Left lung (tissue), 4 donors: ENCODE measurements at regions not wholly inside any gene's neighbourhood (a gene's known extent, or its start where the extent isn't known, plus 50 kb on each side); places are given as distances from the start of the nearest gene placed in this dataset.
"Not testable (repeated sequence)": the region's sequence is repeated elsewhere in the genome, so short reads cannot be mapped to it uniquely, and the experiment has no call there.

Source experiments
- ATAC-seq: fragments of 200-7000 bp; cut with Tn5 transposase; one replicate; pipeline ENCODE4 v1.9.1; 2020; ENCODE audit warnings: moderate library complexity
- DNase-seq, 4 donors: peaks; one replicate each; pipeline ENCODE4 v3.0.0-alpha.2; 2013 to 2020
- H3K27ac ChIP-seq, 2 donors: fragments of 200-600 bp; sonication (generic) in 1 of 2; one replicate each; pipeline versions ENCODE4 v1.5.0 to v1.8.0; 2020 to 2021
- H3K27me3 ChIP-seq, 2 donors: fragments of 200-600 bp; sonication (generic) in 1 of 2; one replicate each; pipeline versions ENCODE4 v1.5.0 to v1.8.0; 2020 to 2021
- H3K36me3 ChIP-seq, 2 donors: fragments of 200-600 bp; sonication (generic) in 1 of 2; one replicate each; pipeline versions ENCODE4 v1.5.0 to v1.8.0; 2020 to 2021
- H3K4me1 ChIP-seq, 2 donors: fragments of 200-600 bp; one replicate each; pipeline ENCODE4 v1.8.0; 2021
- H3K4me3 ChIP-seq, 2 donors: fragments of 200-600 bp; sonication (generic) in 1 of 2; one replicate each; pipeline versions ENCODE4 v1.5.0 to v1.8.0; 2020 to 2021; ENCODE audit warnings: mild to moderate bottlenecking in 1 of 2
- H3K9me3 ChIP-seq, 2 donors: fragments of 200-600 bp; sonication (generic) in 1 of 2; one replicate each; pipeline versions ENCODE4 v1.5.0 to v1.8.0; 2020 to 2021
- intact Hi-C, 2 donors: fragments of 100-400 bp; cut with DNase I; formaldehyde crosslinking; loops; one replicate each; pipeline versions ENCODE4 v1.11.2 to v1.14.2; 2022
- TF ChIP-seq, protein P1 (sequence below), 2 donors: fragments of 200-600 bp; sonication (generic) in 1 of 2; IDR thresholded peaks; one replicate each; pipeline versions ENCODE4 v1.5.0 to v1.8.0; 2021; ENCODE audit warnings: antibody characterized with exemption in 2 of 2
- donor health status: DM: no; HTN: yes; CAD: no.
- donor health status: DM: no; HTN: no; CAD: no.

DNA sequence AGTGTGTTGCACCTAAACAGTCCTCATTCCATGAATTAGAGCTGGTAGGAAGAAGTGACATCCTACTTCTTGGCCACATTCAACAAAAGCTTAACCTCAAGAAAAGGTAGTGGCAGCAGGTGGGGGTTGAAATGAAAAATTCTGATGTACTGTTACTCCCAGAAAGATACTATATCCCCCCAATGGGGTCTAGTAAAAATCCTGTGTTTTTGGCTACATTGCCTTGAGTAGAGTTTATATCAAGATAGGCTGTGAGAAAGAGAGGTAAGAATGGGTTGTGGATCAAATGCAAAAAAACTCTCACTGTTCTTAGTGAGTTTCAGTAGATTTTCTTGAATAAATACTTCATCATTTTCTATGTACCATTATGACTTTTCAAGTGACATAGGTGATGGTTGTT lies 407.3 kb downstream of the KCNJ18 start:
- H3K27ac ChIP-seq, H3K4me1 ChIP-seq, H3K36me3 ChIP-seq, H3K9me3 ChIP-seq, H3K4me3 ChIP-seq, intact Hi-C loops, H3K27me3 ChIP-seq, ATAC-seq, DNase-seq: not testable (repeated sequence)

DNA sequence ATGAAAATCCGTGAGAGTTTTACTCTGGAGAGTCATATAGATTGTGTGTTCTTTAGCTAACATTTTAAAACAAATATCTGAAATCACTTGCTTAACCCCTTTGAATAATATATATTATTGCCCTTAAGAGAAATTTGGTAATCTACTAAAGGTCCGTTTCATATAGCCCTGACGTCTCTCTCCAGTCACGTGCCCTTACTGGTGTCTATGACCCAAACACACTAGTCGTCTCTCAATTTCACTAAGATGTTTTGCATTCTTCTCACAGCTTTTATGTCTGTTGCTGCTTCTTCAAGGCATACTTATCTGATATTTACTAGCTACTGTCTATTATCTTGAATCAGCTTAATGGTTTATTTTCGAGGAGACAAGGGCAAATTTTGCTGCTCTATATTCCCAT lies 409.9 kb downstream of the KCNJ18 start:
- no peak overlapping the region for H3K27ac ChIP-seq
- TF ChIP-seq, protein P1, sequence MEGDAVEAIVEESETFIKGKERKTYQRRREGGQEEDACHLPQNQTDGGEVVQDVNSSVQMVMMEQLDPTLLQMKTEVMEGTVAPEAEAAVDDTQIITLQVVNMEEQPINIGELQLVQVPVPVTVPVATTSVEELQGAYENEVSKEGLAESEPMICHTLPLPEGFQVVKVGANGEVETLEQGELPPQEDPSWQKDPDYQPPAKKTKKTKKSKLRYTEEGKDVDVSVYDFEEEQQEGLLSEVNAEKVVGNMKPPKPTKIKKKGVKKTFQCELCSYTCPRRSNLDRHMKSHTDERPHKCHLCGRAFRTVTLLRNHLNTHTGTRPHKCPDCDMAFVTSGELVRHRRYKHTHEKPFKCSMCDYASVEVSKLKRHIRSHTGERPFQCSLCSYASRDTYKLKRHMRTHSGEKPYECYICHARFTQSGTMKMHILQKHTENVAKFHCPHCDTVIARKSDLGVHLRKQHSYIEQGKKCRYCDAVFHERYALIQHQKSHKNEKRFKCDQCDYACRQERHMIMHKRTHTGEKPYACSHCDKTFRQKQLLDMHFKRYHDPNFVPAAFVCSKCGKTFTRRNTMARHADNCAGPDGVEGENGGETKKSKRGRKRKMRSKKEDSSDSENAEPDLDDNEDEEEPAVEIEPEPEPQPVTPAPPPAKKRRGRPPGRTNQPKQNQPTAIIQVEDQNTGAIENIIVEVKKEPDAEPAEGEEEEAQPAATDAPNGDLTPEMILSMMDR (IDR thresholded peaks at IDR 0.05) = no peak
- H3K4me1 ChIP-seq = no peaks in the 10 kb centered on the region
- no peaks in the 10 kb centered on the region for H3K36me3 ChIP-seq
- DNase-seq (no peak), ATAC-seq (no peak)
- no peaks in the 10 kb centered on the region for H3K27me3 ChIP-seq
- no peak overlapping the region for H3K4me3 ChIP-seq
- intact Hi-C loops = no loop called here
- peaks cover 0 to 7% of the 10 kb centered on the region in 2 donors for H3K9me3 ChIP-seq

DNA sequence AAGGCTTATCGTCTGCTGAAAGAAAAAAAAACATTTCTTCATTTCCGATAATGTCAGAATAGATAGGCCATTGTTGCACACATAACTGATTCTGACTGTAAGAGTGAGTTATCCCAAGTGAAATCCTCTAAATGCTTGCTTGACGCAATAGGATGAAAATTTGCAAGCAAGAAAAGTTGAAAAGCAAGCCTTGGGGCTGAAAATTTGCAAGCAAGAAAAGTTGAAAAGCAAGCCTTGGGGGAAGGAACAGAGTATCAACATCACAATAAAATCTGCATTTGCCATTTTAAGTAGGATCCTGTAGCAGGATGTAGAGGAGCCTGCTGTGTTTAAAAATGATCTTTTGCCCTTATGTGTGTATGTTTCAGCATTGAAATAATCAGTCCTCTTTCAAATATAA lies 424.4 kb downstream of the KCNJ18 start:
- H3K4me3 ChIP-seq, ATAC-seq, DNase-seq, H3K9me3 ChIP-seq, H3K36me3 ChIP-seq, intact Hi-C loops, H3K27me3 ChIP-seq, H3K27ac ChIP-seq, H3K4me1 ChIP-seq: not testable (repeated sequence)

DNA sequence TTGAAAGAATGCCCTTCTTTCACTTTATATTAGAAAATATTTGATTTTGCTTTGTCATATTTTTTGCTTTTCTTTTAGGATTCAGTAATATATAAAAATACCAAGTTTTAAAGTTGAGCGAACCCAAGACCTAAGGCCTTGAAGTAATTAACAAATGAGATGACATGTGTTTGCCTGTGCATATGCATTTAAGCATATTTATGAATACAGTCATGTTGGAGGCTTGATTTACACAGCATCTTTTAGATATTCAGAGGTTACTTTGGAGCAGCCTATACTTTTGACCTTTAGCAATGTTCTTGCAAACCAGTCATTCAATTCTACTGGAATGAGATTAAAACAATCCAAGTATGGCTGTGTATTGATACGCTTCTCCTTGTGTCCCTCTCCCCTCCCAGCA lies 425.1 kb downstream of the KCNJ18 start:
- intact Hi-C loops, ATAC-seq: not testable (repeated sequence)

DNA sequence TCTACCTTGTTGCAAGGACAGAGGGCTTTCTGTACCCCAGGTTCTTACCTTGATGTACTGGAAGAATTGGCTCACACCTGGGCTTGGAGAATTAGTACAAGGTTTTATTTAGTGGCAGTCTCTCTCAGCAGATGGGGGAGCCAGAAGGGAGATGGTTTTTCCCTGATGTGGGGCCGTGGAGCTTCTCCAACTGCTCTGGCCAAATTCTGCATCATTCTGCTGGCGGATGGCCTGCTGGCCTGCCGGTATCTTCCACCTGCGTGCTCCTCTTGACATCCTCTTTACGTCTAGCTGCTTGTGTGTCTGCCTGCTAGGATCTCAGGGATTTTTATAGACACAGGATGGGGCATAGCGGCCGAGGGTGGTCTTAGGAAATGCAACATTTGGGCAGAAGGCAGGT lies 426.7 kb downstream of the KCNJ18 start:
- intact Hi-C loops, H3K9me3 ChIP-seq, H3K36me3 ChIP-seq, H3K27ac ChIP-seq, H3K4me3 ChIP-seq, H3K27me3 ChIP-seq, H3K4me1 ChIP-seq, ATAC-seq: not testable (repeated sequence)
- DNase-seq = peak in 1 of 4 donors; percentile 2

More for the DNA sequence above, 425.1 kb downstream of the KCNJ18 start:
- H3K36me3 ChIP-seq, DNase-seq, H3K27ac ChIP-seq, H3K9me3 ChIP-seq, H3K4me3 ChIP-seq, H3K4me1 ChIP-seq, H3K27me3 ChIP-seq: not testable (repeated sequence)

DNA sequence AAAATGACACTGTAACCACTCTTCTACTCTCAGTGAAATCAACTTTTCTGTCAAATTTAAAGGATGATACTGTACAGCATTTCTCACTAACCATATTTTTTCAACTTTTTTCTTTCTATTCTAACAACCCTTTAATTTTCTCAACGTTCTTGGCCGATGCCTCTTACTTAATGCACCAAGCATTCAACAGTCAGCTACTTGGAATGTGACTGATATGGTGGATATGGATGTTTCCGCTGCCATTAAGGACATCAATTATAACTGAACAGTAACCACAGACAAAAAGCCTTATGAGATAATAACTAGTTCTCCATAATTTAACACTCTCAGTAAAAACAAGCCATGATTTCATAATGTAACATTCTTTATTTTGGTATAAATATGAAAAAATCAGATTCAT lies 427.4 kb downstream of the KCNJ18 start:
- H3K4me3 ChIP-seq, ATAC-seq, H3K27ac ChIP-seq, H3K27me3 ChIP-seq, H3K9me3 ChIP-seq, intact Hi-C loops, H3K36me3 ChIP-seq, H3K4me1 ChIP-seq, DNase-seq: not testable (repeated sequence)

DNA sequence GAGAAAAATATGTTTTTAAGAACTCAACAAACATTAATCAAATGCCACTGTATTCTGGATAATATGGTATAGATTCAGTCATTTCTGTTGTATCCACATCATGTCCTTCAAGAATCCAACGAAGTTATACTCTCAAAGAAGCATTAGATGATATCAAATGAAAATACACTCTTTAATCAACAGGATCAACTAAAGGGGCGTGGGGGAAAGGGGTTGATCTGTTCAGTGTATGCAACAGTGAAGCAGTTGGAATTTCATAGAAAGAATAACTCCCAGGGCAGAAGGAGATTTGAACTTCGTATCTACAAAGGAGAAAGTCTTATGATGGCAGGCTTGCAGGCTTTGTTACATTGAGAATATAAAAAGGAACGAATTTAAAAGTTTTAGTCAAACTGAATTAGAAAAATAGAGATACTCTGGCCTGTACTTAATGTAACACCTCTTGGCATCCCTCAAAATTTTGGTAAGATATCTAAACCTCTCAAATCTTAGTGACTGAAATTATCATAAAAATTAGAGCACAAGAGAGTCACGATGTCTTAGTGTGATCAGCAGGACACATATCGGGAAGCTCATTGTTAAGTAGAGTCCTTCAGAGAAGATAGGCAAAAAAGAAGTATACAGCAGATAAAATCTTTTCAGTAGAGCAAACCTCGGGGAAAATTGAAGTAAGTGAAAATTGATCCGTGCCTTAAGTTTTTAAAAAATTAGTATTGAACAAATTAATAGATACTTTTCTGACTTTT lies 431.4 kb downstream of the KCNJ18 start:
- H3K4me3 ChIP-seq = no peak overlapping the region
- H3K9me3 ChIP-seq = peaks cover 0 to 1% of the 10 kb centered on the region in 2 donors
- no peak for DNase-seq
- TF ChIP-seq, protein P1 (IDR thresholded peaks at IDR 0.05) = no peak
- H3K27me3 ChIP-seq = no peaks in the 10 kb centered on the region
- H3K36me3 ChIP-seq = no peaks in the 10 kb centered on the region
- intact Hi-C loops = no loop called here
- no peak for ATAC-seq
- no peak overlapping the region for H3K27ac ChIP-seq
- H3K4me1 ChIP-seq = no peaks in the 10 kb centered on the region

DNA sequence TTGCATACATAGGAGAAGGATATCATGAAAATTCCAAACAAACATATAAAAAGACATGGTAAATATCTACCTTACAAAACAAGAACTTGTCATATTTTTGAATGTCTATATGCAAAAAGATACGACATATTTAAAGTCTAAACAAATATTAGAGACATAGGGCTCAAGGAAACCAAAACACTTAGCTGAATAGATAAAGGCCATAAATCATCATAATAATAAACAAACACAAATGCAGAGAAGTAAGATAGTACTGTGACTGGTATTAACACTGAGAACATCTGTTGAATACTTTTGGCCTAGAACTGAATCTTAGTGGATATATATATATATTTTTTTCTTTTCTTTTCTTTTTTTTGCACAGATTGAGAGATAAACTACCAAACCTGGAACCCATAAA lies 435.8 kb downstream of the KCNJ18 start:
- DNase-seq (no peak), ATAC-seq (no peak)
- peaks cover 0 to 5% of the 10 kb centered on the region in 2 donors for H3K9me3 ChIP-seq
- H3K27me3 ChIP-seq = no peaks in the 10 kb centered on the region
- TF ChIP-seq, protein P1 (IDR thresholded peaks at IDR 0.05) = no peak
- H3K36me3 ChIP-seq = no peaks in the 10 kb centered on the region
- no peak overlapping the region for H3K4me3 ChIP-seq
- intact Hi-C loops = no loop called here
- no peaks in the 10 kb centered on the region for H3K4me1 ChIP-seq
- no peak overlapping the region for H3K27ac ChIP-seq
